Right atrium auricular region (tissue), 2 donors: ENCODE measurements at regions not wholly inside any gene's neighbourhood (a gene's known extent, or its start where the extent isn't known, plus 50 kb on each side); places are given as distances from the start of the nearest gene placed in this dataset.

Experiments
- DNase-seq: peaks from one replicate; pipeline ENCODE4 v3.0.0-alpha.2; 2019; ENCODE audit warnings: low spot score
- H3K27ac ChIP-seq, 2 donors: fragments of 200-600 bp; sonication (generic); 1 replicate in 1 of 2; 2 replicates in 1 of 2; pipeline ENCODE4 v1.5.1; 2016 to 2019
- H3K27me3 ChIP-seq, 2 donors: fragments of 200-600 bp; sonication (generic); one replicate each; pipeline versions ENCODE4 v1.5.1 to v1.6.0; 2017 to 2019
- H3K36me3 ChIP-seq: fragments of 200-600 bp; sonication (generic); one replicate; pipeline ENCODE4 v1.5.1; 2016
- H3K4me1 ChIP-seq, 2 donors: fragments of 200-600 bp; sonication (generic); one replicate each; pipeline versions ENCODE4 v1.5.1 to v1.6.0; 2017 to 2019
- H3K4me3 ChIP-seq, 2 donors: fragments of 200-600 bp; sonication (generic); 1 replicate in 1 of 2; 2 replicates in 1 of 2; pipeline ENCODE4 v1.5.1; 2017 to 2019; ENCODE audit warnings: mild to moderate bottlenecking in 1 of 2, moderate library complexity in 1 of 2
- H3K9me3 ChIP-seq, 2 donors: fragments of 200-600 bp; sonication (generic); one replicate each; pipeline ENCODE4 v1.5.1; 2019
- CTCF ChIP-seq, 2 donors: fragments of 200-600 bp; sonication (generic); IDR thresholded peaks; one replicate each; pipeline ENCODE4 v1.5.1; 2019; ENCODE audit warnings: antibody characterized with exemption in 2 of 2

GRCh38 chr14:42441615-42442014 lies 834.9 kb downstream of the LRFN5 start:
- H3K27ac ChIP-seq: no peak overlapping the region
- H3K4me1 ChIP-seq: no peaks in the 10 kb centered on the region
- H3K9me3 ChIP-seq: no peaks in the 10 kb centered on the region
- H3K36me3 ChIP-seq: no peaks in the 10 kb centered on the region
- no peak for TF ChIP-seq CTCF (IDR thresholded peaks at IDR 0.05)
- DNase-seq: no peak
- no peaks in the 10 kb centered on the region for H3K27me3 ChIP-seq
- H3K4me3 ChIP-seq: no peak overlapping the region

GRCh38 chr14:42437809-42438208 lies 831.1 kb downstream of the LRFN5 start:
- peaks cover 0 to 7% of the 10 kb centered on the region in 2 donors for H3K9me3 ChIP-seq
- no peaks in the 10 kb centered on the region for H3K4me1 ChIP-seq
- no peak overlapping the region for H3K4me3 ChIP-seq
- TF ChIP-seq CTCF (IDR thresholded peaks at IDR 0.05): no peak
- H3K27me3 ChIP-seq: no peaks in the 10 kb centered on the region
- no peak overlapping the region for H3K27ac ChIP-seq
- no peak for DNase-seq
- no peaks in the 10 kb centered on the region for H3K36me3 ChIP-seq

GRCh38 chr14:42429401-42429800 lies 822.7 kb downstream of the LRFN5 start:
- no peak overlapping the region for H3K4me3 ChIP-seq
- TF ChIP-seq CTCF (IDR thresholded peaks at IDR 0.05): no peak
- no peaks in the 10 kb centered on the region for H3K36me3 ChIP-seq
- no peak for DNase-seq
- H3K9me3 ChIP-seq: peaks cover 0 to 7% of the 10 kb centered on the region in 2 donors
- H3K4me1 ChIP-seq: no peaks in the 10 kb centered on the region
- no peaks in the 10 kb centered on the region for H3K27me3 ChIP-seq
- no peak overlapping the region for H3K27ac ChIP-seq

GRCh38 chr14:42428996-42429395 lies 822.3 kb downstream of the LRFN5 start:
- peaks cover 0 to 5% of the 10 kb centered on the region in 2 donors for H3K9me3 ChIP-seq
- H3K4me3 ChIP-seq: no peak overlapping the region
- no peaks in the 10 kb centered on the region for H3K4me1 ChIP-seq
- no peaks in the 10 kb centered on the region for H3K27me3 ChIP-seq
- DNase-seq: no peak
- TF ChIP-seq CTCF (IDR thresholded peaks at IDR 0.05): no peak
- no peaks in the 10 kb centered on the region for H3K36me3 ChIP-seq
- no peak overlapping the region for H3K27ac ChIP-seq

- TF ChIP-seq CTCF (IDR thresholded peaks at IDR 0.05): no peak
- no peak for DNase-seq
- H3K4me1 ChIP-seq: no peaks in the 10 kb centered on the region
- no peaks in the 10 kb centered on the region for H3K9me3 ChIP-seq
- no peaks in the 10 kb centered on the region for H3K36me3 ChIP-seq
- no peak overlapping the region for H3K27ac ChIP-seq
- no peak overlapping the region for H3K4me3 ChIP-seq
- H3K27me3 ChIP-seq: no peaks in the 10 kb centered on the region
Observed at GRCh38 chr14:42424501-42424900, 817.8 kb downstream of the LRFN5 start.

GRCh38 chr14:42421377-42422078 lies 814.9 kb downstream of the LRFN5 start:
- Histone ChIP-seq H3K9me3 (no peaks in the 10 kb centered on the region), H3K36me3 (no peaks in the 10 kb centered on the region), H3K4me1 (no peaks in the 10 kb centered on the region), H3K4me3 (no peak overlapping the region), H3K27ac (no peak overlapping the region), H3K27me3 (no peaks in the 10 kb centered on the region)
- no peak for DNase-seq
- no peak for TF ChIP-seq CTCF (IDR thresholded peaks at IDR 0.05)
